IPS-18c (cell line): ENCODE measurements at regions not wholly inside any gene's neighbourhood (a gene's known extent, or its start where the extent isn't known, plus 50 kb on each side); places are given as distances from the start of the nearest gene placed in this dataset.

Experiments used
- H3K4me3 ChIP-seq: 2 replicates; pipeline ENCODE4 v1.7.0; 2013; ENCODE audit warnings: low read depth, mild to moderate bottlenecking, low read length, moderate library complexity; ENCODE audit not compliant: insufficient read depth
- H3K9me3 ChIP-seq: one replicate; pipeline ENCODE4 v1.6.1; 2013; ENCODE audit warnings: mild to moderate bottlenecking, low read length, moderate library complexity; ENCODE audit not compliant: control insufficient read depth, insufficient read depth

DNA sequence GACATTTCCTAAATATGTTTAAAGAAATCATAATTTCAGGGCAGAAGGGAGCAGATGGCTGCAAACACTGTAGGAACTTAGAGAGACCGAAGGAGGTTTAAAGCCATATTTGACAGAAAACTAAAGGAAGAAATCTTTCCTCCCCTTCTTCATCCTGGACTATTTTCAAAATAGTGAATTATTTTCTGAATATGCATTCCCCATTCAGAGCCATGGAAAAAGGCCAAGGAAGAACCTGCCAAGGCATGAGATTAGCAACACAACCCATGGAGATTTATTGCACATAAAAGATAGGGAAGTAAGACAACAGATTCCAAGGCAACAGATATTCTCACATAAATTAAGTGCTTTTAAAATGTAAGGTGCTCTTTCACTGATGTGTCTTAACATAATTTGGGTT, 233.3 kb upstream of the ADAMTS16 start:
- no peak overlapping the region for H3K4me3 ChIP-seq
- no peaks in the 10 kb centered on the region for H3K9me3 ChIP-seq

DNA sequence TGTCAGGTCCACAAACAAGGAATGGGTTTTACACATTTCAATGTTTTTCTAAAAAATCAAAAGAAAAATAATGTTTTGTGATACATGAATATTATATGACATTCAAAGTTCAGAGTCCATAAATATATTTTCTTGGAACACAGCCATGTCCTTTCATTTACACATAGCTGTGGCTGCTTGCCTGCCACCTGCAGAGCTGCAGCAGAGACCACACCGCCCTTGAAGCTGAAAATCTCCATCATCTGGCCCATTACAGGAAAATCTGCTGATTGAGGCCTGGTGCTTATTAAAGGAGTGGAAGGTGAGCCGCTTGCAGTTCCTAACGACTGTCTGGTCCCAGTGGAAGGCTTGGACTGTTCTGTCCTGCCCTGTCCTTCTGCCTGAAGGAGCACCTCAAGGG, 232.6 kb upstream of the ADAMTS16 start:
- H3K9me3 ChIP-seq = no peaks in the 10 kb centered on the region
- H3K4me3 ChIP-seq = no peak overlapping the region

- Histone ChIP-seq H3K9me3 (no peaks in the 10 kb centered on the region), H3K4me3 (no peak overlapping the region)
These were observed 231.0 kb upstream of the ADAMTS16 start for GRCh38 chr5:4909086-4909485.

DNA sequence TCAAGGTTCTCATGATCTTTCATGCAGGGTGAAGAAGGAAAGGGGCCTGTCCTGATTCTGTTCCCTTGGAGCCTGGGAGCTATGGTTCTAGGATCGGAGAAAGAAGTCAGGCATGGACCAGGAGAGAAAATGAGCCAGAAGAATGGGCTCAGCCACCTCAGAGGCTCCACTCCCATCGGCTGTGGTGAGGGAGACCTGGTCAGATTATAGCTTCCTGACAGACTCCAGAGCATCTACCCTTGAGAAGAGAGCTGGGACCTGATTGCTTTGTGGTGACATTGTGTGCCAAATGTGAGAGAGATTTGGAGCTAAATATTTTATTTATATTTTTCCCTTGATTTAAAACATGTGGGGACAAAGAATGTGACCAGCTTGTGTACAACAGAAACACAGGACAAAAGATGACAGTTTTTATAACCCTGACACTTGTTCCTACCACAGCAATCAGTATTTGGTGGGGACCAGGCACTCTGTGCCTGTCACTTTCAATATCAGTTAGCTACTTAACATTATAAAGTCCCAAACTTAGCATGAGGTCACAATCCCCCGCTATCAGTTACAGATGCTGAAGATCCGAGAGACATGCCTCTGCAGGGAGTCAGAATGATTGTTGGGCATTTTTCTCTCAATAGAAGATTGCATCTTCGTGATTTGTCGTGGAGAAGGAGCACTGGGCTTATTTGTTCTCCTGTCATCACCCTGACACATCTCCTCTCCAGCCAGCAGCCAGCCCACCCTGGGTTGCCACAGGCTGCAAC, 228.3 kb upstream of the ADAMTS16 start:
- H3K4me3 ChIP-seq = no peak overlapping the region
- H3K9me3 ChIP-seq = no peaks in the 10 kb centered on the region

- Histone ChIP-seq H3K4me3 (no peak overlapping the region), H3K9me3 (no peaks in the 10 kb centered on the region)
These were observed 218.2 kb upstream of the ADAMTS16 start for GRCh38 chr5:4921929-4922328.

- Histone ChIP-seq H3K9me3 (no peaks in the 10 kb centered on the region), H3K4me3 (no peak overlapping the region)
These were observed 215.6 kb upstream of the ADAMTS16 start for GRCh38 chr5:4924577-4924976.

GRCh38 chr5:4927097-4927496, 213.0 kb upstream of the ADAMTS16 start:
- Histone ChIP-seq H3K4me3 (no peak overlapping the region), H3K9me3 (no peaks in the 10 kb centered on the region)

GRCh38 chr5:4928409-4928808, 211.7 kb upstream of the ADAMTS16 start:
- Histone ChIP-seq H3K9me3 (no peaks in the 10 kb centered on the region), H3K4me3 (no peak overlapping the region)

- no peaks in the 10 kb centered on the region for H3K9me3 ChIP-seq
- H3K4me3 ChIP-seq = no peak overlapping the region
These were observed 211.0 kb upstream of the ADAMTS16 start for GRCh38 chr5:4929092-4929655.

DNA sequence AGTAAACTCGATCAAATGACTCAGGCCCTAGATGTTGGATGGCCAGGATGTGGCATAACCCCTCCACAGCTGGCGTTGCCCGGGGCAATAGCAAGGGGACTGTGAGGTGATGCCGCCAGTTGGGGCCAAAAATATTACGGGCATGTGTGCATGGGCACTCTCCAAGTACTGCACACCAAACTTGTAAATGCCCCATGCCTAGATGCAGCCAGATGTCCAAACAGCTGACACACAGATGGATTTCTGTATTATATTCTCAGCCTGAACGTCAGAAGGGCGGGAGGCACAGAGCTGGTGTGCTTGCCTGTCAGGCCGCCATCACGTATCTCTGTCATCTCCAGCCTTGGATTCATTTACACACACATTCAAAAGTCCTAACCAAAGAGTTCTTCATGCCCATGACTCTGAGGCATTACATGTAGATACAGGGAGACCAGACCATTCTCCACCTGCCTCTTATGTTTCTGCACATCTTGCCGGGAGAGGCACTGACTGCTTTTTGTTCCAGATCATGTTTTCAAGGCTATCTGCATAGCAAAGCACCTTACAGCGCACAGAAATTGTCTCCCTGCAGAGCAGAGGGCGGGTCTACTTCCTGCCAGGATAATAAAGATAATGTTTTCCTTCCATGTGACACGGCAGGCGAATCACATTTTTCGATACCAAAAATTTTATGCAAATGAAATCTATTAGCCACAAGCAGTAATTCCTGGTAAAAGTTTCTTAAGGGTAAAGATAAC, 200.9 kb upstream of the ADAMTS16 start:
- Histone ChIP-seq H3K4me3 (no peak overlapping the region), H3K9me3 (peaks cover 2% of the 10 kb centered on the region)

- peaks cover 2% of the 10 kb centered on the region for H3K9me3 ChIP-seq
- no peak overlapping the region for H3K4me3 ChIP-seq
These were observed 199.0 kb upstream of the ADAMTS16 start for GRCh38 chr5:4941161-4941560.

GRCh38 chr5:4941957-4942830, 197.9 kb upstream of the ADAMTS16 start:
- Histone ChIP-seq H3K4me3 (no peak overlapping the region), H3K9me3 (peaks cover 2% of the 10 kb centered on the region)

- Histone ChIP-seq H3K4me3 (no peak overlapping the region), H3K9me3 (peaks cover 2% of the 10 kb centered on the region)
These were observed 197.3 kb upstream of the ADAMTS16 start for GRCh38 chr5:4942831-4943178.

- H3K4me3 ChIP-seq = no peak overlapping the region
- peaks cover 2% of the 10 kb centered on the region for H3K9me3 ChIP-seq
These were observed 194.8 kb upstream of the ADAMTS16 start for GRCh38 chr5:4945296-4945695.

- Histone ChIP-seq H3K4me3 (no peak overlapping the region), H3K9me3 (no peaks in the 10 kb centered on the region)
These were observed 193.0 kb upstream of the ADAMTS16 start for GRCh38 chr5:4947106-4947505.

DNA sequence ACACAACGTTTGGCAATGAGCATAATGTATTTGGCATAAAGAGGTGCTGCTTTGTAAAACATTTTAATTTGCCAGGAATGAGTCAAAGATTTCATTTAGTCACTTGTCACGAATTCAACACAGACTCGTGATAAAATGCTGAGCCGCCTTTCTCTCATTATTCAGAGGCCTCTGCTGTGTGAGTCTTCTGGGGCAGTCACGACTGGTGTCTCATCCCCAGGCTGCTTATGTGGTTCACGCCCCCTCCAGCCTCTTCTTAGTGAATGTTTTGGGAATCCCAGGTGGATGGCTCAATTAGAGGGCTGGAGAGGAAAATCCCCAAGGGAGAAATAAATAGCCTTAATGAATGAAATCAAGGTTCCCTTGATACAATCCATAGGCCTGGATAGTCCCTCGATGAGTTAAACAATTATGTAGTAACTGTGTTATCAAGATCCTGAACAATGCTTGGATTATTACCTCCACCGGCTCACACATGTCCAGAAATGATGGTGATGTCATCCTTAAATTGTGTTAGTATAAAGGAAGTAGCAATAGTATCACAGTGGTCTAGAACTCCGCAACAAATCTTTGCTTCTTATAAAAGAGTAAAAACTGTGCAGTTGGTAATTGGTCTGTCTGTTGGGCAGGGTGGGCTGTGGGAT, 192.1 kb upstream of the ADAMTS16 start:
- Histone ChIP-seq H3K4me3 (no peak overlapping the region), H3K9me3 (no peaks in the 10 kb centered on the region)

GRCh38 chr5:4949108-4949507, 191.0 kb upstream of the ADAMTS16 start:
- Histone ChIP-seq H3K9me3 (no peaks in the 10 kb centered on the region), H3K4me3 (no peak overlapping the region)
